WI38 (cell line): ENCODE measurements at regions not wholly inside any gene's neighbourhood (a gene's known extent, or its start where the extent isn't known, plus 50 kb on each side); places are given as distances from the start of the nearest gene placed in this dataset.

Experiments used
- H3K4me3 ChIP-seq: 2 replicates; pipeline ENCODE4 v1.5.1; 2011; ENCODE audit warnings: low read depth, mild to moderate bottlenecking, control low read depth, low read length
- CTCF ChIP-seq: IDR thresholded peaks from 2 replicates; pipeline ENCODE4 v1.5.1; 2012; ENCODE audit warnings: low read depth, mild to moderate bottlenecking, control low read depth, low read length

- no peak overlapping the region for H3K4me3 ChIP-seq
- no peak for TF ChIP-seq CTCF
Measured at GRCh38 chr13:62130062-62130970, 714.7 kb upstream of the PCDH20 start.

GRCh38 chr13:62129000-62129551, 713.4 kb upstream of the PCDH20 start:
- TF ChIP-seq CTCF = no peak
- H3K4me3 ChIP-seq = no peak overlapping the region

- H3K4me3 ChIP-seq = no peak overlapping the region
- no peak for TF ChIP-seq CTCF
Measured at GRCh38 chr13:62126400-62126799, 710.8 kb upstream of the PCDH20 start.

- TF ChIP-seq CTCF = no peak
- no peak overlapping the region for H3K4me3 ChIP-seq
Measured at GRCh38 chr13:62125451-62125850, 709.8 kb upstream of the PCDH20 start.

GRCh38 chr13:62123409-62123808, 707.8 kb upstream of the PCDH20 start:
- H3K4me3 ChIP-seq = no peak overlapping the region
- no peak for TF ChIP-seq CTCF

GRCh38 chr13:62122434-62122833, 706.8 kb upstream of the PCDH20 start:
- TF ChIP-seq CTCF = no peak
- H3K4me3 ChIP-seq = no peak overlapping the region
